Right lobe of liver (tissue), 6 donors: ENCODE measurements at regions not wholly inside any gene's neighbourhood (a gene's known extent, or its start where the extent isn't known, plus 50 kb on each side); places are given as distances from the start of the nearest gene placed in this dataset.

ENCODE experiments used
- ATAC-seq, 4 donors: fragments of 200-7000 bp; cut with Tn5 transposase; one replicate each; pipeline ENCODE4 v1.9.1; 2020; ENCODE audit warnings: mild to moderate bottlenecking in 4 of 4, moderate library complexity in 4 of 4
- DNase-seq, 3 donors: peaks; one replicate each; pipeline ENCODE4 v3.0.0-alpha.2; 2020
- H3K27ac ChIP-seq, 3 donors: fragments of 200-600 bp; one replicate each; pipeline ENCODE4 v1.8.0; 2022
- H3K27me3 ChIP-seq, 2 donors: fragments of 200-600 bp; one replicate each; pipeline ENCODE4 v1.8.0; 2022
- H3K36me3 ChIP-seq, 4 donors: fragments of 200-600 bp; sonication (generic) in 1 of 4; one replicate each; pipeline versions ENCODE4 v1.5.1 to v1.8.0; 2017 to 2022; ENCODE audit warnings: control low read depth in 1 of 4
- H3K4me1 ChIP-seq, 4 donors: fragments of 200-600 bp; sonication (generic) in 1 of 4; one replicate each; pipeline versions ENCODE4 v1.5.1 to v1.8.0; 2017 to 2022; ENCODE audit warnings: control low read depth in 1 of 4
- H3K4me3 ChIP-seq, 3 donors: fragments of 200-600 bp; one replicate each; pipeline ENCODE4 v1.8.0; 2022
- H3K9me3 ChIP-seq, 4 donors: fragments of 200-600 bp; sonication (generic) in 1 of 4; one replicate each; pipeline versions ENCODE4 v1.5.1 to v1.8.0; 2017 to 2022; ENCODE audit warnings: control low read depth in 1 of 4
- POLR2A ChIP-seq: fragments of 450-650 bp; IDR thresholded peaks from one replicate; pipeline ENCODE4 v1.6.1; 2017; ENCODE audit warnings: antibody characterized with exemption, mild to moderate bottlenecking
- WGBS: methylation state at CpG from one replicate; pipeline ENCODE4 v1.1.6; 2018; ENCODE audit warnings: low coverage, low lambda C conversion rate; ENCODE audit not compliant: insufficient coverage; ENCODE audit errors: missing lambda C conversion rate; 5-methylcytosine and 5-hydroxymethylcytosine counted together
- intact Hi-C, 2 donors: fragments of 100-400 bp; cut with DNase I; formaldehyde crosslinking; loops; one replicate each; pipeline versions ENCODE4 v1.11.2 to v1.14.1; 2022
- TF ChIP-seq, protein P1 (sequence below), 4 donors: fragments of 200-600 bp in 3 of 4; fragments of 450-650 bp in 1 of 4; IDR thresholded peaks; one replicate each; pipeline versions ENCODE4 v1.5.1 to v1.8.0; 2016 to 2022; ENCODE audit warnings: antibody characterized with exemption in 4 of 4, mild to moderate bottlenecking in 2 of 4
- donor health status: DM: no; HTN: yes; CAD: no.
- donor health status: DM: no; HTN: no; CAD: no.
- donor health status: DM: no; HTN: no; CAD: no.
- donor health status: DM: no; HTN: yes; CAD: no.
- donor health status: DM: no; HTN: yes; CAD: no.

DNA sequence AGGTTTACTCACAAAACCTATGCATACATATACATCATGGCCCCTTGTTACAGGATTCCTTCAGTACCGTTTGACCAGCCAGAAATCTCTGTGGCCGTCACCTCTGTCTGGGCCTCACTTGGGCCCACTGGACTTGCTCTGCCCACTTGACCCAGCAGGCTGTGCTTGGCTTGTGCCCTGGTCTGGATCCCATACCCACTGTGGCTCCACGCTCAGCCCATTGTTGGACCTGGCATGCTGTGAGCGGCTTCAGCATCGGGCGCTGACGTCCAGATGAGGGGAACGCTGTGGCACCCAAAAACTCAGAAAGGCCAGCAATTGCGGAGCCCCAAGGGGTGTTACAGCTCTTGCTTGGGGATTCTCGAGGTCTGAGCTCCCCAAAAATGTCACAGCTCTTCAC lies 733.6 kb downstream of the PLOD2 start:
- Histone ChIP-seq H3K9me3 (no peaks in the 10 kb centered on the region), H3K36me3 (no peaks in the 10 kb centered on the region), H3K4me3 (no peak overlapping the region), H3K27ac (no peak overlapping the region), H3K27me3 (no peaks in the 10 kb centered on the region), H3K4me1 (no peaks in the 10 kb centered on the region)
- TF ChIP-seq, protein P1, sequence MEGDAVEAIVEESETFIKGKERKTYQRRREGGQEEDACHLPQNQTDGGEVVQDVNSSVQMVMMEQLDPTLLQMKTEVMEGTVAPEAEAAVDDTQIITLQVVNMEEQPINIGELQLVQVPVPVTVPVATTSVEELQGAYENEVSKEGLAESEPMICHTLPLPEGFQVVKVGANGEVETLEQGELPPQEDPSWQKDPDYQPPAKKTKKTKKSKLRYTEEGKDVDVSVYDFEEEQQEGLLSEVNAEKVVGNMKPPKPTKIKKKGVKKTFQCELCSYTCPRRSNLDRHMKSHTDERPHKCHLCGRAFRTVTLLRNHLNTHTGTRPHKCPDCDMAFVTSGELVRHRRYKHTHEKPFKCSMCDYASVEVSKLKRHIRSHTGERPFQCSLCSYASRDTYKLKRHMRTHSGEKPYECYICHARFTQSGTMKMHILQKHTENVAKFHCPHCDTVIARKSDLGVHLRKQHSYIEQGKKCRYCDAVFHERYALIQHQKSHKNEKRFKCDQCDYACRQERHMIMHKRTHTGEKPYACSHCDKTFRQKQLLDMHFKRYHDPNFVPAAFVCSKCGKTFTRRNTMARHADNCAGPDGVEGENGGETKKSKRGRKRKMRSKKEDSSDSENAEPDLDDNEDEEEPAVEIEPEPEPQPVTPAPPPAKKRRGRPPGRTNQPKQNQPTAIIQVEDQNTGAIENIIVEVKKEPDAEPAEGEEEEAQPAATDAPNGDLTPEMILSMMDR (IDR thresholded peaks at IDR 0.05), result no peak
- no peak for TF ChIP-seq POLR2A
- intact Hi-C loops, result no loop called here
- ATAC-seq (no peak), DNase-seq (no peak)
- 70% methylated on average over 4 of the region's 10 CpGs for WGBS

DNA sequence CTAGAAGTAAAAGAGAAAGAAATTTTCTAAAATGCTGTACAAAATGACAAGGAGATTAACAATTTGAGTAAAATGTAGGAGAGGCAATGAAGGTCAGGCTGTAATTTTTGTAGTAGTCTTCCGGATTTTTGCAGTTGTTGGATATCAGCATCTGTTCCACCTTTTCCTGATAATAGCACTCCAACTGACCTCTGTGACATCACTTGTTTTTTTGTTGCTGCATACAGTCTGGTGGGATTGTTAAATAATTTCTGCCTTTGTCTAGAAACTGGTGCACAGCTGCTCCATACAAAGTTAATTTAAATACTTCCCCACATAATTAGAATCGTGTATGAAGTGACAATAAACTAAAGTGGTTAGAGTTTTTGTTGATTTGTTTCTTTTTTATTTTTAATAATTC lies 731.4 kb downstream of the PLOD2 start:
- 56% methylated on average over 2 of the region's 2 CpGs for WGBS
- DNase-seq, result no peak
- intact Hi-C loops, result no loop called here

DNA sequence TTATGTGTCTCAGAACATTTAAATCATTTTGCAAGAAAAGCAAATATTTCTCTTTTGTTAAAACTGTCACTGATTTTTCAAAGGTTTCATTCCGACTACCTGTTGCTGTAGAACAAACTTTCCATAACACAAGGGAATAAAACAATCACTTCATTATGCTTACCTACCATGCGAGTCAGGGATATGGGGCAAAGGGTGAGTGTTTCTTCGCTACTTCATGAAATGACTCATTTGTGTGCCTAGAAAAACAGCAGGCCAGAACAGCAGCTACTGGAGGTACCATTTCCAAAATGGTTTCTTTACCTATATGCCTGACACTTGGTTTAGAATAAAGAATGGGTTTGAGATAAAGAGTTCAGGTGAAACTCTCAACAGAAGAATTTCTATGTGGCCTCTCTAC lies 712.5 kb downstream of the PLOD2 start:
- TF ChIP-seq, protein P1 (IDR thresholded peaks at IDR 0.05), result no peak
- no peak for TF ChIP-seq POLR2A
- ATAC-seq, result no peak
- H3K27ac ChIP-seq, result no peak overlapping the region

More for the DNA sequence above, 731.4 kb downstream of the PLOD2 start:
- TF ChIP-seq, protein P1 (IDR thresholded peaks at IDR 0.05), result no peak
- TF ChIP-seq POLR2A, result no peak
- H3K9me3 ChIP-seq, result no peaks in the 10 kb centered on the region
- H3K27me3 ChIP-seq, result no peaks in the 10 kb centered on the region
- no peaks in the 10 kb centered on the region for H3K36me3 ChIP-seq
- no peaks in the 10 kb centered on the region for H3K4me1 ChIP-seq
- H3K4me3 ChIP-seq, result no peak overlapping the region
- no peak overlapping the region for H3K27ac ChIP-seq
- ATAC-seq, result no peak

DNA sequence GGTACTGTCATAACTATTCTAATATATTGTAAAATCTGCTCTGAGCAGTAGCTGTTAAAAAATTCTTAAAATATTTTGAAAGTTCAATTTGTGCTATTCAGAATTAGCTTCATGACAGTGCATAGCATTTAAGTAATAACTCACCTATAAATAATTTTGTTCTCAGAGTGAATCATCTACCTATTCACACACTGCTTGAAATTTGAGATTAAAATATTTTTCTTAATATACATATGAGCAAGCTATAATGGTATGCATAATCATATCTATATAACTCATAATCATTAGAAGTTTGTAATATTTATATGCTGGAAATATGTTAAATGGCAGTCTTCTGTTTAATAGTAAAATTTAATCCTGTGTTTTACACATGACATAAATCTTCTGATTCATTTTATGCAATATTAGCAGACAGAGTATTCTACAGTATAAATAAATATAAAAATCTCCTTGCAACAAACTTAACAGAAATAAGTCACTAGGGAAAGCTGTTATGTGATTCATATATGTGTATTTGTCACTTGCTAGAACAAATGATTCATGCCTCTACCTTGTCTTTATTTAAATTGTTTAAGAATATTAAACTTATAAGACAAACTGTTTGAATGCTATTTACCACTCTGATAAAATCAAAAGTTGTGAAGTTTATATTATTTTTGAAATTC lies 710.8 kb downstream of the PLOD2 start:
- DNase-seq, result no peak
- Histone ChIP-seq H3K27me3 (no peaks in the 10 kb centered on the region), H3K9me3 (no peaks in the 10 kb centered on the region), H3K27ac (no peak overlapping the region), H3K4me1 (no peaks in the 10 kb centered on the region), H3K36me3 (no peaks in the 10 kb centered on the region), H3K4me3 (no peak overlapping the region)
- TF ChIP-seq POLR2A, result no peak
- TF ChIP-seq, protein P1 (IDR thresholded peaks at IDR 0.05), result no peak
- ATAC-seq, result no peak
- intact Hi-C loops, result no loop called here

More for the DNA sequence above, 712.5 kb downstream of the PLOD2 start:
- intact Hi-C loops, result no loop called here
- Histone ChIP-seq H3K36me3 (no peaks in the 10 kb centered on the region), H3K4me3 (no peak overlapping the region), H3K27me3 (no peaks in the 10 kb centered on the region), H3K9me3 (no peaks in the 10 kb centered on the region), H3K4me1 (no peaks in the 10 kb centered on the region)
- no peak for DNase-seq
- WGBS, result 70% methylated on average over 3 of the region's 3 CpGs
